IMR-90 (cell line): ENCODE measurements at regions not wholly inside any gene's neighbourhood (a gene's known extent, or its start where the extent isn't known, plus 50 kb on each side); places are given as distances from the start of the nearest gene placed in this dataset.

ENCODE experiments used
- ATAC-seq: fragments of 200-7000 bp; cut with Tn5 transposase; 2 replicates; pipeline ENCODE4 v1.9.1; 2020; ENCODE audit warnings: low read depth, mild to moderate bottlenecking, moderate library complexity
- BruUV-seq: library from RNA; stranded (reverse); fragments of 400-500 nt; replicated peaks from 2 replicates; lab custom pipeline; 2021; lab: Mats Ljungman, UMichigan
- CTCF ChIA-PET: fragments of 300-600 bp; formaldehyde crosslinking; extraction: SDS; loops from one replicate; lab custom pipeline; 2021; ENCODE audit warnings: antibody characterized with exemption; lab: Yijun Ruan, JAX
- POLR2A ChIA-PET: fragments of 300-600 bp; sonication (Branson Sonifier 250); formaldehyde crosslinking; loops from one replicate; lab custom pipeline; 2022; ENCODE audit warnings: antibody characterized with exemption; ENCODE audit not compliant: unreplicated experiment; lab: Charles Lee
- DNase-seq: peaks from one replicate; pipeline ENCODE4 v3.0.0; 2013
- H2AFZ ChIP-seq: replicated peaks from 2 replicates; pipeline ENCODE3; 2013; ENCODE audit warnings: low read length, mild to moderate bottlenecking; ENCODE audit not compliant: poor library complexity
- H2AK5ac ChIP-seq: 2 replicates; pipeline ENCODE4 v1.6.1; 2013; ENCODE audit warnings: low read depth, low read length, inconsistent platforms
- H2AK9ac ChIP-seq: replicated peaks from 2 replicates; pipeline ENCODE3; 2013; ENCODE audit warnings: mild to moderate bottlenecking, low read depth, low read length, moderate library complexity; ENCODE audit not compliant: poor library complexity
- H2BK120ac ChIP-seq: 2 replicates; pipeline ENCODE4 v1.6.1; 2013; ENCODE audit warnings: low read depth, low read length, inconsistent platforms
- H2BK15ac ChIP-seq: 3 replicates; pipeline ENCODE4 v1.6.1; 2013; ENCODE audit warnings: low read depth, low read length, inconsistent platforms
- H2BK20ac ChIP-seq: 2 replicates; pipeline ENCODE4 v1.6.1; 2013; ENCODE audit warnings: low read depth, mild to moderate bottlenecking, inconsistent platforms, low read length, moderate library complexity
- H2BK5ac ChIP-seq: 2 replicates; pipeline ENCODE4 v1.6.1; 2013; ENCODE audit warnings: mild to moderate bottlenecking, low read depth, low read length, inconsistent platforms; ENCODE audit not compliant: poor library complexity, severe bottlenecking
- H3K14ac ChIP-seq: replicated peaks from 2 replicates; pipeline ENCODE4 v1.6.1; 2013; ENCODE audit warnings: low read depth, low read length, inconsistent platforms
- H3K18ac ChIP-seq: 2 replicates; pipeline ENCODE4 v1.6.1; 2013; ENCODE audit warnings: low read depth, low read length, control low read depth
- H3K23ac ChIP-seq: 2 replicates; pipeline ENCODE4 v1.6.1; 2013; ENCODE audit warnings: low read depth, low read length, inconsistent platforms
- H3K27ac ChIP-seq: 2 replicates; pipeline ENCODE4 v1.5.1; 2013; ENCODE audit warnings: mild to moderate bottlenecking, control low read depth, low read length; ENCODE audit not compliant: insufficient read depth
- H3K27me3 ChIP-seq: 2 replicates; pipeline ENCODE4 v1.6.1; 2013; ENCODE audit warnings: low read length; ENCODE audit not compliant: control insufficient read depth, insufficient read depth
- H3K36me3 ChIP-seq: 2 replicates; pipeline ENCODE4 v1.6.1; 2013; ENCODE audit warnings: low read length, mixed read lengths; ENCODE audit not compliant: control insufficient read depth, insufficient read depth
- H3K4ac ChIP-seq: 2 replicates; pipeline ENCODE4 v1.6.1; 2013; ENCODE audit warnings: low read depth, low read length, inconsistent platforms
- H3K4me1 ChIP-seq: 2 replicates; pipeline ENCODE4 v1.6.1; 2013; ENCODE audit warnings: low read length, mixed read lengths; ENCODE audit not compliant: control insufficient read depth, insufficient read depth
- H3K4me2 ChIP-seq: 2 replicates; pipeline ENCODE4 v1.6.1; 2013; ENCODE audit warnings: low read depth, mild to moderate bottlenecking, control low read depth, low read length, moderate library complexity
- H3K4me3 ChIP-seq: 2 replicates; pipeline ENCODE4 v1.5.1; 2013; ENCODE audit warnings: low read depth, mild to moderate bottlenecking, control low read depth, low read length, moderate library complexity; ENCODE audit not compliant: insufficient read depth
- H3K56ac ChIP-seq: 2 replicates; pipeline ENCODE4 v1.6.1; 2013; ENCODE audit warnings: low read length, inconsistent platforms; ENCODE audit not compliant: insufficient read depth; ENCODE audit errors: extremely low read depth
- H3K79me1 ChIP-seq, 2 experiments: 2 replicates each; pipeline ENCODE4 v1.6.1; 2013; ENCODE audit warnings: low read length in 2 of 2, inconsistent platforms in 1 of 2, low read depth in 1 of 2
- H3K9ac ChIP-seq: 2 replicates; pipeline ENCODE4 v1.6.1; 2013; ENCODE audit warnings: low read depth, low read length, control low read depth
- H3K9me1 ChIP-seq: 2 replicates; pipeline ENCODE4 v1.6.1; 2013; ENCODE audit warnings: low read length, inconsistent platforms; ENCODE audit not compliant: insufficient read depth
- H3K9me3 ChIP-seq: 2 replicates; pipeline ENCODE4 v1.6.1; 2013; ENCODE audit warnings: low read length; ENCODE audit not compliant: control insufficient read depth, insufficient read depth
- H4K20me1 ChIP-seq: 2 replicates; pipeline ENCODE4 v1.6.1; 2013; ENCODE audit warnings: low read length, inconsistent platforms; ENCODE audit not compliant: insufficient read depth
- H4K5ac ChIP-seq: 2 replicates; pipeline ENCODE4 v1.6.1; 2013; ENCODE audit warnings: mild to moderate bottlenecking, low read depth, low read length, control low read depth
- H4K8ac ChIP-seq, 2 experiments: 2 replicates each; pipeline ENCODE4 v1.6.1; 2013; ENCODE audit warnings: low read depth in 2 of 2, low read length in 2 of 2, control low read depth in 1 of 2, inconsistent platforms in 1 of 2
- H4K91ac ChIP-seq: 2 replicates; pipeline ENCODE4 v1.6.1; 2013; ENCODE audit warnings: low read depth, low read length, inconsistent platforms; ENCODE audit not compliant: insufficient read depth
- CEBPB ChIP-seq: IDR thresholded peaks from 2 replicates; pipeline ENCODE4 v1.6.1; 2012; ENCODE audit warnings: low read depth, low read length, improper control_type of control experiment
- MAZ ChIP-seq: IDR thresholded peaks from 2 replicates; pipeline ENCODE4 v1.6.1; 2012; ENCODE audit warnings: low read depth, mild to moderate bottlenecking, low read length, improper control_type of control experiment, moderate library complexity, borderline replicate concordance
- NFE2L2 ChIP-seq: fragments of 150-350 bp; IDR thresholded peaks from 2 replicates; pipeline ENCODE4 v1.6.1; 2016; ENCODE audit warnings: low read depth, mild to moderate bottlenecking, low read length
- RFX5 ChIP-seq: IDR thresholded peaks from 2 replicates; pipeline ENCODE4 v1.8.0; 2012; ENCODE audit warnings: low read depth, mild to moderate bottlenecking, low read length, moderate library complexity
- SMC3 ChIP-seq: fragments of 150-350 bp; IDR thresholded peaks from 2 replicates; pipeline ENCODE4 v1.6.1; 2016; ENCODE audit warnings: low read depth, mild to moderate bottlenecking, antibody characterized with exemption, low read length, moderate library complexity
- dilution Hi-C: fragments of 300-500 bp; cut with HindIII; formaldehyde crosslinking; loops from one replicate; pipeline ENCODE4 v1.14.3; 2018; ENCODE audit warnings: low sequenced_read_pairs; ENCODE audit not compliant: unreplicated experiment
- in situ Hi-C: fragments of 300-500 bp; cut with MboI; formaldehyde crosslinking; loops from 3 replicates; pipeline ENCODE4 v1.14.3; 2019; ENCODE audit warnings: low sequenced_read_pairs, inconsistent platforms, mixed read lengths
- intact Hi-C: fragments of 100-400 bp; cut with micrococcal nuclease; formaldehyde crosslinking; loops from 2 replicates; pipeline ENCODE4 v1.10.0; 2022
- TF ChIP-seq, protein P1 (sequence below): fragments of 150-350 bp; IDR thresholded peaks from 2 replicates; pipeline ENCODE4 v1.6.1; 2017; ENCODE audit warnings: mild to moderate bottlenecking, antibody characterized with exemption, low read length, low read depth
- TF ChIP-seq, protein P2 (sequence below): conservative IDR thresholded peaks from 2 replicates; pipeline ENCODE4 v1.5.1; 2012; ENCODE audit warnings: mild to moderate bottlenecking, low read depth, low read length, improper control_type of control experiment

DNA sequence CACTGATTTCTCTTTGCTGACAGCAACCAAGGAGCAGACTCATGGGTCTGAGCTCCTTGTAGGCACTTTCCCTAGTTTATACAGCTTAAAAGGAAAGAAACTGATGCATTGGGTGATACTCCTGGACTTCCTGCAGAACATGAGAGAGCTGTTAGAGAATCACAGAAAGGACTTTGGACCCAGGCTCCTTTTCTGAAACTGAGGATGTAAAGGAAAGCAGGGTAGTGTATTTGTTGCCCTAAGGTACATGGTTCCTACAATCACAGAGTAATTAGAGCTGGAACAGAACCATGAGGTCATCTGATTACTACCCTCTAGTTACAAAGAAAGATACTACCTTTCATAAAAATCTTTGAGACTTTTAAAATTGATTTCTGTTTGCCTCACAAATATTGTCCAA is 477.1 kb upstream of the SPTLC3 start:
- POLR2A ChIA-PET: no interaction called here
- dilution Hi-C loops: no loop called here

More for the DNA sequence above, 477.1 kb upstream of the SPTLC3 start:
- H2BK20ac ChIP-seq: no peak overlapping the region
- H3K18ac ChIP-seq: no peak overlapping the region
- CTCF ChIA-PET: no interaction called here
- no peaks in the 10 kb centered on the region for H3K9me1 ChIP-seq
- H4K8ac ChIP-seq: no peak overlapping the region
- H2AK9ac ChIP-seq: no peak overlapping the region
- intact Hi-C loops: no loop called here
- in situ Hi-C loops: no loop called here
- no peak overlapping the region for H3K4me2 ChIP-seq
- H3K14ac ChIP-seq: no peak overlapping the region
- H2BK120ac ChIP-seq: no peak overlapping the region
- no peak overlapping the region for H3K56ac ChIP-seq
- no peaks in the 10 kb centered on the region for H4K20me1 ChIP-seq
- H3K9ac ChIP-seq: no peak overlapping the region
- no peak overlapping the region for H3K27ac ChIP-seq
- no peak for DNase-seq
- H4K5ac ChIP-seq: no peak overlapping the region
- BruUV-seq: no TSS peak
- no peak overlapping the region for H3K23ac ChIP-seq
- H2AK5ac ChIP-seq: no peak overlapping the region
- no peak for ATAC-seq
- no peak overlapping the region for H4K91ac ChIP-seq
- TF ChIP-seq, protein P1, sequence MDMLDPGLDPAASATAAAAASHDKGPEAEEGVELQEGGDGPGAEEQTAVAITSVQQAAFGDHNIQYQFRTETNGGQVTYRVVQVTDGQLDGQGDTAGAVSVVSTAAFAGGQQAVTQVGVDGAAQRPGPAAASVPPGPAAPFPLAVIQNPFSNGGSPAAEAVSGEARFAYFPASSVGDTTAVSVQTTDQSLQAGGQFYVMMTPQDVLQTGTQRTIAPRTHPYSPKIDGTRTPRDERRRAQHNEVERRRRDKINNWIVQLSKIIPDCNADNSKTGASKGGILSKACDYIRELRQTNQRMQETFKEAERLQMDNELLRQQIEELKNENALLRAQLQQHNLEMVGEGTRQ: no peak
- TF ChIP-seq RFX5 (no peak), NFE2L2 (no peak), SMC3 (no peak), CEBPB (no peak), MAZ (no peak)
- TF ChIP-seq, protein P2, sequence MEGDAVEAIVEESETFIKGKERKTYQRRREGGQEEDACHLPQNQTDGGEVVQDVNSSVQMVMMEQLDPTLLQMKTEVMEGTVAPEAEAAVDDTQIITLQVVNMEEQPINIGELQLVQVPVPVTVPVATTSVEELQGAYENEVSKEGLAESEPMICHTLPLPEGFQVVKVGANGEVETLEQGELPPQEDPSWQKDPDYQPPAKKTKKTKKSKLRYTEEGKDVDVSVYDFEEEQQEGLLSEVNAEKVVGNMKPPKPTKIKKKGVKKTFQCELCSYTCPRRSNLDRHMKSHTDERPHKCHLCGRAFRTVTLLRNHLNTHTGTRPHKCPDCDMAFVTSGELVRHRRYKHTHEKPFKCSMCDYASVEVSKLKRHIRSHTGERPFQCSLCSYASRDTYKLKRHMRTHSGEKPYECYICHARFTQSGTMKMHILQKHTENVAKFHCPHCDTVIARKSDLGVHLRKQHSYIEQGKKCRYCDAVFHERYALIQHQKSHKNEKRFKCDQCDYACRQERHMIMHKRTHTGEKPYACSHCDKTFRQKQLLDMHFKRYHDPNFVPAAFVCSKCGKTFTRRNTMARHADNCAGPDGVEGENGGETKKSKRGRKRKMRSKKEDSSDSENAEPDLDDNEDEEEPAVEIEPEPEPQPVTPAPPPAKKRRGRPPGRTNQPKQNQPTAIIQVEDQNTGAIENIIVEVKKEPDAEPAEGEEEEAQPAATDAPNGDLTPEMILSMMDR: no peak
- H3K4ac ChIP-seq: no peak overlapping the region
- H2AFZ ChIP-seq: no peak overlapping the region
- no peaks in the 10 kb centered on the region for H3K27me3 ChIP-seq
- H3K9me3 ChIP-seq: peaks cover 17% of the 10 kb centered on the region
- H2BK15ac ChIP-seq: no peak overlapping the region
- H3K36me3 ChIP-seq: no peaks in the 10 kb centered on the region
- H3K4me3 ChIP-seq: no peak overlapping the region
- H3K79me1 ChIP-seq: no peaks in the 10 kb centered on the region
- no peaks in the 10 kb centered on the region for H3K4me1 ChIP-seq
- H2BK5ac ChIP-seq: no peak overlapping the region
